IMR-90 (cell line): ENCODE measurements at regions not wholly inside any gene's neighbourhood (a gene's known extent, or its start where the extent isn't known, plus 50 kb on each side); places are given as distances from the start of the nearest gene placed in this dataset.

Source experiments
- ATAC-seq: fragments of 200-7000 bp; cut with Tn5 transposase; 2 replicates; pipeline ENCODE4 v1.9.1; 2020; ENCODE audit warnings: low read depth, mild to moderate bottlenecking, moderate library complexity
- BruUV-seq: library from RNA; stranded (reverse); fragments of 400-500 nt; replicated peaks from 2 replicates; lab custom pipeline; 2021; lab: Mats Ljungman, UMichigan
- CTCF ChIA-PET: fragments of 300-600 bp; formaldehyde crosslinking; extraction: SDS; loops from one replicate; lab custom pipeline; 2021; ENCODE audit warnings: antibody characterized with exemption; lab: Yijun Ruan, JAX
- POLR2A ChIA-PET: fragments of 300-600 bp; sonication (Branson Sonifier 250); formaldehyde crosslinking; loops from one replicate; lab custom pipeline; 2022; ENCODE audit warnings: antibody characterized with exemption; ENCODE audit not compliant: unreplicated experiment; lab: Charles Lee
- DNase-seq: peaks from one replicate; pipeline ENCODE4 v3.0.0; 2013
- H2AFZ ChIP-seq: replicated peaks from 2 replicates; pipeline ENCODE3; 2013; ENCODE audit warnings: low read length, mild to moderate bottlenecking; ENCODE audit not compliant: poor library complexity
- H2AK5ac ChIP-seq: 2 replicates; pipeline ENCODE4 v1.6.1; 2013; ENCODE audit warnings: low read depth, low read length, inconsistent platforms
- H2AK9ac ChIP-seq: replicated peaks from 2 replicates; pipeline ENCODE3; 2013; ENCODE audit warnings: mild to moderate bottlenecking, low read depth, low read length, moderate library complexity; ENCODE audit not compliant: poor library complexity
- H2BK120ac ChIP-seq: 2 replicates; pipeline ENCODE4 v1.6.1; 2013; ENCODE audit warnings: low read depth, low read length, inconsistent platforms
- H2BK15ac ChIP-seq: 3 replicates; pipeline ENCODE4 v1.6.1; 2013; ENCODE audit warnings: low read depth, low read length, inconsistent platforms
- H2BK20ac ChIP-seq: 2 replicates; pipeline ENCODE4 v1.6.1; 2013; ENCODE audit warnings: low read depth, mild to moderate bottlenecking, inconsistent platforms, low read length, moderate library complexity
- H2BK5ac ChIP-seq: 2 replicates; pipeline ENCODE4 v1.6.1; 2013; ENCODE audit warnings: mild to moderate bottlenecking, low read depth, low read length, inconsistent platforms; ENCODE audit not compliant: poor library complexity, severe bottlenecking
- H3K14ac ChIP-seq: replicated peaks from 2 replicates; pipeline ENCODE4 v1.6.1; 2013; ENCODE audit warnings: low read depth, low read length, inconsistent platforms
- H3K18ac ChIP-seq: 2 replicates; pipeline ENCODE4 v1.6.1; 2013; ENCODE audit warnings: low read depth, low read length, control low read depth
- H3K23ac ChIP-seq: 2 replicates; pipeline ENCODE4 v1.6.1; 2013; ENCODE audit warnings: low read depth, low read length, inconsistent platforms
- H3K27ac ChIP-seq: 2 replicates; pipeline ENCODE4 v1.5.1; 2013; ENCODE audit warnings: mild to moderate bottlenecking, control low read depth, low read length; ENCODE audit not compliant: insufficient read depth
- H3K27me3 ChIP-seq: 2 replicates; pipeline ENCODE4 v1.6.1; 2013; ENCODE audit warnings: low read length; ENCODE audit not compliant: control insufficient read depth, insufficient read depth
- H3K36me3 ChIP-seq: 2 replicates; pipeline ENCODE4 v1.6.1; 2013; ENCODE audit warnings: low read length, mixed read lengths; ENCODE audit not compliant: control insufficient read depth, insufficient read depth
- H3K4ac ChIP-seq: 2 replicates; pipeline ENCODE4 v1.6.1; 2013; ENCODE audit warnings: low read depth, low read length, inconsistent platforms
- H3K4me1 ChIP-seq: 2 replicates; pipeline ENCODE4 v1.6.1; 2013; ENCODE audit warnings: low read length, mixed read lengths; ENCODE audit not compliant: control insufficient read depth, insufficient read depth
- H3K4me2 ChIP-seq: 2 replicates; pipeline ENCODE4 v1.6.1; 2013; ENCODE audit warnings: low read depth, mild to moderate bottlenecking, control low read depth, low read length, moderate library complexity
- H3K4me3 ChIP-seq: 2 replicates; pipeline ENCODE4 v1.5.1; 2013; ENCODE audit warnings: low read depth, mild to moderate bottlenecking, control low read depth, low read length, moderate library complexity; ENCODE audit not compliant: insufficient read depth
- H3K56ac ChIP-seq: 2 replicates; pipeline ENCODE4 v1.6.1; 2013; ENCODE audit warnings: low read length, inconsistent platforms; ENCODE audit not compliant: insufficient read depth; ENCODE audit errors: extremely low read depth
- H3K79me1 ChIP-seq, 2 experiments: 2 replicates each; pipeline ENCODE4 v1.6.1; 2013; ENCODE audit warnings: low read length in 2 of 2, inconsistent platforms in 1 of 2, low read depth in 1 of 2
- H3K9ac ChIP-seq: 2 replicates; pipeline ENCODE4 v1.6.1; 2013; ENCODE audit warnings: low read depth, low read length, control low read depth
- H3K9me1 ChIP-seq: 2 replicates; pipeline ENCODE4 v1.6.1; 2013; ENCODE audit warnings: low read length, inconsistent platforms; ENCODE audit not compliant: insufficient read depth
- H3K9me3 ChIP-seq: 2 replicates; pipeline ENCODE4 v1.6.1; 2013; ENCODE audit warnings: low read length; ENCODE audit not compliant: control insufficient read depth, insufficient read depth
- H4K20me1 ChIP-seq: 2 replicates; pipeline ENCODE4 v1.6.1; 2013; ENCODE audit warnings: low read length, inconsistent platforms; ENCODE audit not compliant: insufficient read depth
- H4K5ac ChIP-seq: 2 replicates; pipeline ENCODE4 v1.6.1; 2013; ENCODE audit warnings: mild to moderate bottlenecking, low read depth, low read length, control low read depth
- H4K8ac ChIP-seq, 2 experiments: 2 replicates each; pipeline ENCODE4 v1.6.1; 2013; ENCODE audit warnings: low read depth in 2 of 2, low read length in 2 of 2, control low read depth in 1 of 2, inconsistent platforms in 1 of 2
- H4K91ac ChIP-seq: 2 replicates; pipeline ENCODE4 v1.6.1; 2013; ENCODE audit warnings: low read depth, low read length, inconsistent platforms; ENCODE audit not compliant: insufficient read depth
- BHLHE40 ChIP-seq: fragments of 150-350 bp; IDR thresholded peaks from 2 replicates; pipeline ENCODE4 v1.6.1; 2016; ENCODE audit warnings: mild to moderate bottlenecking, low read depth, low read length
- CEBPB ChIP-seq: IDR thresholded peaks from 2 replicates; pipeline ENCODE4 v1.6.1; 2012; ENCODE audit warnings: low read depth, low read length, improper control_type of control experiment
- CHD1 ChIP-seq: IDR thresholded peaks from 2 replicates; pipeline ENCODE4 v1.6.1; 2012; ENCODE audit warnings: low read depth, low read length, improper control_type of control experiment
- FOS ChIP-seq: fragments of 150-350 bp; IDR thresholded peaks from 2 replicates; pipeline ENCODE4 v1.6.1; 2016; ENCODE audit warnings: low read depth, low read length
- MAFK ChIP-seq: IDR thresholded peaks from 2 replicates; pipeline ENCODE4 v1.6.1; 2012; ENCODE audit warnings: low read depth, low read length, improper control_type of control experiment
- MAZ ChIP-seq: IDR thresholded peaks from 2 replicates; pipeline ENCODE4 v1.6.1; 2012; ENCODE audit warnings: low read depth, mild to moderate bottlenecking, low read length, improper control_type of control experiment, moderate library complexity, borderline replicate concordance
- MXI1 ChIP-seq: IDR thresholded peaks from 2 replicates; pipeline ENCODE4 v1.6.1; 2012; ENCODE audit warnings: low read depth, mild to moderate bottlenecking, low read length, moderate library complexity, borderline replicate concordance
- NFE2L2 ChIP-seq: fragments of 150-350 bp; IDR thresholded peaks from 2 replicates; pipeline ENCODE4 v1.6.1; 2016; ENCODE audit warnings: low read depth, mild to moderate bottlenecking, low read length
- POLR2A ChIP-seq: IDR thresholded peaks from 2 replicates; pipeline ENCODE4 v1.6.1; 2012; ENCODE audit warnings: mild to moderate bottlenecking, low read depth, low read length
- RCOR1 ChIP-seq: IDR thresholded peaks from 2 replicates; pipeline ENCODE4 v1.6.1; 2012; ENCODE audit warnings: mild to moderate bottlenecking, low read length, improper control_type of control experiment; ENCODE audit not compliant: insufficient replicate concordance
- RFX5 ChIP-seq: IDR thresholded peaks from 2 replicates; pipeline ENCODE4 v1.8.0; 2012; ENCODE audit warnings: low read depth, mild to moderate bottlenecking, low read length, moderate library complexity
- SMC3 ChIP-seq: fragments of 150-350 bp; IDR thresholded peaks from 2 replicates; pipeline ENCODE4 v1.6.1; 2016; ENCODE audit warnings: low read depth, mild to moderate bottlenecking, antibody characterized with exemption, low read length, moderate library complexity
- dilution Hi-C: fragments of 300-500 bp; cut with HindIII; formaldehyde crosslinking; loops from one replicate; pipeline ENCODE4 v1.14.3; 2018; ENCODE audit warnings: low sequenced_read_pairs; ENCODE audit not compliant: unreplicated experiment
- in situ Hi-C: fragments of 300-500 bp; cut with MboI; formaldehyde crosslinking; loops from 3 replicates; pipeline ENCODE4 v1.14.3; 2019; ENCODE audit warnings: low sequenced_read_pairs, inconsistent platforms, mixed read lengths
- intact Hi-C: fragments of 100-400 bp; cut with micrococcal nuclease; formaldehyde crosslinking; loops from 2 replicates; pipeline ENCODE4 v1.10.0; 2022
- TF ChIP-seq, protein P1 (sequence below): fragments of 150-350 bp; IDR thresholded peaks from 2 replicates; pipeline ENCODE4 v1.6.1; 2017; ENCODE audit warnings: mild to moderate bottlenecking, antibody characterized with exemption, low read length, low read depth

- ATAC-seq (no peak), DNase-seq (no peak)
- no peak overlapping the region for H3K4me3 ChIP-seq
- H3K9me1 ChIP-seq: no peaks in the 10 kb centered on the region
- no peak overlapping the region for H3K4ac ChIP-seq
- H3K36me3 ChIP-seq: no peaks in the 10 kb centered on the region
- no peak overlapping the region for H2AK5ac ChIP-seq
- no peak overlapping the region for H2BK120ac ChIP-seq
- H3K9ac ChIP-seq: no peak overlapping the region
- H2BK20ac ChIP-seq: no peak overlapping the region
- intact Hi-C loops (no loop called here), dilution Hi-C loops (no loop called here), in situ Hi-C loops (loop anchor here (10.0 kb wide), 1 partner anchor 1495 kb away; no protein-coding TSS in a partner anchor)
- H3K4me1 ChIP-seq: no peaks in the 10 kb centered on the region
- H2AK9ac ChIP-seq: no peak overlapping the region
- no TSS peak for BruUV-seq
- no peak overlapping the region for H4K91ac ChIP-seq
- no peak overlapping the region for H3K27ac ChIP-seq
- H3K14ac ChIP-seq: no peak overlapping the region
- H3K9me3 ChIP-seq: no peaks in the 10 kb centered on the region
- TF ChIP-seq FOS: no peak
- no peak for TF ChIP-seq RFX5
- no peak for TF ChIP-seq CHD1
- no peak for TF ChIP-seq NFE2L2
- TF ChIP-seq MXI1: no peak
- no peak for TF ChIP-seq BHLHE40
- TF ChIP-seq MAZ: no peak
- no peak for TF ChIP-seq CEBPB
- TF ChIP-seq, protein P1, sequence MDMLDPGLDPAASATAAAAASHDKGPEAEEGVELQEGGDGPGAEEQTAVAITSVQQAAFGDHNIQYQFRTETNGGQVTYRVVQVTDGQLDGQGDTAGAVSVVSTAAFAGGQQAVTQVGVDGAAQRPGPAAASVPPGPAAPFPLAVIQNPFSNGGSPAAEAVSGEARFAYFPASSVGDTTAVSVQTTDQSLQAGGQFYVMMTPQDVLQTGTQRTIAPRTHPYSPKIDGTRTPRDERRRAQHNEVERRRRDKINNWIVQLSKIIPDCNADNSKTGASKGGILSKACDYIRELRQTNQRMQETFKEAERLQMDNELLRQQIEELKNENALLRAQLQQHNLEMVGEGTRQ: no peak
- TF ChIP-seq POLR2A: no peak
- TF ChIP-seq SMC3: no peak
- TF ChIP-seq RCOR1: no peak
- TF ChIP-seq MAFK: no peak
- no peak overlapping the region for H3K18ac ChIP-seq
- H4K5ac ChIP-seq: no peak overlapping the region
- H4K8ac ChIP-seq: no peak overlapping the region
- no peak overlapping the region for H3K4me2 ChIP-seq
- H2AFZ ChIP-seq: no peak overlapping the region
- no peak overlapping the region for H3K56ac ChIP-seq
- no peaks in the 10 kb centered on the region; the same call in 1 of the 2 replicates for H3K27me3 ChIP-seq
- CTCF ChIA-PET: no interaction called here
- H3K23ac ChIP-seq: no peak overlapping the region
- H3K79me1 ChIP-seq: no peaks in the 10 kb centered on the region
- no peaks in the 10 kb centered on the region for H4K20me1 ChIP-seq
- H2BK5ac ChIP-seq: no peak overlapping the region
- POLR2A ChIA-PET: no interaction called here
- H2BK15ac ChIP-seq: no peak overlapping the region
These were observed 171.5 kb upstream of the PTBP2 start for GRCh38 chr1:96550061-96550460.
